PFSK-1 (cell line): ENCODE measurements at regions not wholly inside any gene's neighbourhood (a gene's known extent, or its start where the extent isn't known, plus 50 kb on each side); places are given as distances from the start of the nearest gene placed in this dataset.

Experiments
- FOXP2 ChIP-seq: optimal IDR thresholded peaks from 2 replicates; pipeline ENCODE3; 2011; ENCODE audit warnings: borderline replicate concordance, control low read depth, inconsistent platforms; ENCODE audit not compliant: insufficient read depth; ENCODE audit errors: extremely low read length, extremely low read depth
- POLR2AphosphoS5 ChIP-seq: IDR thresholded peaks from 2 replicates; pipeline ENCODE4 v1.6.1; 2012; ENCODE audit warnings: low read depth, mild to moderate bottlenecking, control low read depth, low read length, moderate library complexity
- SIN3A ChIP-seq: IDR thresholded peaks from 2 replicates; pipeline ENCODE4 v1.6.1; 2012; ENCODE audit warnings: mild to moderate bottlenecking, low read length, moderate library complexity, borderline replicate concordance; ENCODE audit not compliant: insufficient read depth
- TAF1 ChIP-seq: IDR thresholded peaks from 2 replicates; pipeline ENCODE4 v1.6.1; 2012; ENCODE audit warnings: low read length, control low read depth, borderline replicate concordance; ENCODE audit not compliant: insufficient read depth
- TF ChIP-seq, protein P1 (sequence below), 2 experiments: IDR thresholded peaks; 2 replicates each; pipeline versions ENCODE4 v1.6.1 to v1.8.0; 2011 to 2012; ENCODE audit warnings: low read depth in 2 of 2, low read length in 2 of 2, control low read depth in 1 of 2, inconsistent platforms in 1 of 2, mild to moderate bottlenecking in 1 of 2, moderate library complexity in 1 of 2; ENCODE audit not compliant: insufficient read depth in 1 of 2

DNA sequence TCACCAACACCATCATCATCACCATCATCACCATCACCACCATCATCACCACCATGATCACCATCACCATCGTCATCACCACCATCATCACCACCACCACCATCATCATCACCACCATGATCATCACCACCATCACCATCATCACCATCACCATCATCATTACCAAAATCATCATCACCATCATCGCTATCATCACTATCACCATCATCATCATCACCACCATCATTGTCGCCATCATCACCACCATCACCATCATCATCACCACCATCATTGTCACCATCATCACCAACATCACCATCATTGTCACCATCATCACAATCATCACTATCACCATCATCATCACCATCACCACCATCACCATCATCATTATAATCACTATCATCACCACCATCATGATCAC lies 893.5 kb downstream of the TBC1D22A start:
- TF ChIP-seq, protein P1, sequence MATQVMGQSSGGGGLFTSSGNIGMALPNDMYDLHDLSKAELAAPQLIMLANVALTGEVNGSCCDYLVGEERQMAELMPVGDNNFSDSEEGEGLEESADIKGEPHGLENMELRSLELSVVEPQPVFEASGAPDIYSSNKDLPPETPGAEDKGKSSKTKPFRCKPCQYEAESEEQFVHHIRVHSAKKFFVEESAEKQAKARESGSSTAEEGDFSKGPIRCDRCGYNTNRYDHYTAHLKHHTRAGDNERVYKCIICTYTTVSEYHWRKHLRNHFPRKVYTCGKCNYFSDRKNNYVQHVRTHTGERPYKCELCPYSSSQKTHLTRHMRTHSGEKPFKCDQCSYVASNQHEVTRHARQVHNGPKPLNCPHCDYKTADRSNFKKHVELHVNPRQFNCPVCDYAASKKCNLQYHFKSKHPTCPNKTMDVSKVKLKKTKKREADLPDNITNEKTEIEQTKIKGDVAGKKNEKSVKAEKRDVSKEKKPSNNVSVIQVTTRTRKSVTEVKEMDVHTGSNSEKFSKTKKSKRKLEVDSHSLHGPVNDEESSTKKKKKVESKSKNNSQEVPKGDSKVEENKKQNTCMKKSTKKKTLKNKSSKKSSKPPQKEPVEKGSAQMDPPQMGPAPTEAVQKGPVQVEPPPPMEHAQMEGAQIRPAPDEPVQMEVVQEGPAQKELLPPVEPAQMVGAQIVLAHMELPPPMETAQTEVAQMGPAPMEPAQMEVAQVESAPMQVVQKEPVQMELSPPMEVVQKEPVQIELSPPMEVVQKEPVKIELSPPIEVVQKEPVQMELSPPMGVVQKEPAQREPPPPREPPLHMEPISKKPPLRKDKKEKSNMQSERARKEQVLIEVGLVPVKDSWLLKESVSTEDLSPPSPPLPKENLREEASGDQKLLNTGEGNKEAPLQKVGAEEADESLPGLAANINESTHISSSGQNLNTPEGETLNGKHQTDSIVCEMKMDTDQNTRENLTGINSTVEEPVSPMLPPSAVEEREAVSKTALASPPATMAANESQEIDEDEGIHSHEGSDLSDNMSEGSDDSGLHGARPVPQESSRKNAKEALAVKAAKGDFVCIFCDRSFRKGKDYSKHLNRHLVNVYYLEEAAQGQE (IDR thresholded peaks at IDR 0.05; ENCODE audit: insufficient read depth in 1 of 2, low read depth in 2 of 2, low read length in 2 of 2): no peak
- no peak for TF ChIP-seq SIN3A
- no peak for TF ChIP-seq TAF1
- TF ChIP-seq FOXP2: no peak
- no peak for TF ChIP-seq POLR2AphosphoS5

DNA sequence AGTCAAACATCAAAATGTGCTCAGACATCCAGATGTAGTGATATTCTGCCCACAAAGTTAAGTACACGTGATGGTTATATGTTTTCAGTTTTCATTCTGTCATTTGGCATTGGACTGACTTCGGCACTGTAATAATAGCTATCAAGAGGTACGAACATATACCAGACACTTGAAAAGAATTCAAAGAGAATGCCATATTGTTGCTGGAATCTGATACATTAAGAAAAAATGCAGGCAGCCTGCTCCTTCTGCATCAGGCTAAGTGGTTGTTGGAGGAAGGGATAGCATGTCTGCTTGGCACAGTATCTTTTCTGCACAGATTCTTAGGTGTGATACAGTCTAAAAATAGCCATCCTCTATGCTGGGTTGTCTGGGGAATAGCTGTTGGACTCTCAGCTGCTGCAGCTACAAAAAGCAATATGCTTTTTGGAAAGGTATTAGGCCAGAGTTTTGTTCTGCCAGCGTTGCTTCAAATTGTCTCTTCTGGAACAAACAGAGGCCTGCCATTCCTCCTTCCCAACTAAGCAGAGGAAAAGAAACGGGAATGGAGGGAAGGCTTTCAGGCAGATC lies 892.6 kb downstream of the TBC1D22A start:
- TF ChIP-seq SIN3A: no peak
- no peak for TF ChIP-seq FOXP2
- TF ChIP-seq, protein P1 (IDR thresholded peaks at IDR 0.05; ENCODE audit: insufficient read depth in 1 of 2, low read depth in 2 of 2, low read length in 2 of 2): no peak
- no peak for TF ChIP-seq POLR2AphosphoS5
- TF ChIP-seq TAF1: no peak

DNA sequence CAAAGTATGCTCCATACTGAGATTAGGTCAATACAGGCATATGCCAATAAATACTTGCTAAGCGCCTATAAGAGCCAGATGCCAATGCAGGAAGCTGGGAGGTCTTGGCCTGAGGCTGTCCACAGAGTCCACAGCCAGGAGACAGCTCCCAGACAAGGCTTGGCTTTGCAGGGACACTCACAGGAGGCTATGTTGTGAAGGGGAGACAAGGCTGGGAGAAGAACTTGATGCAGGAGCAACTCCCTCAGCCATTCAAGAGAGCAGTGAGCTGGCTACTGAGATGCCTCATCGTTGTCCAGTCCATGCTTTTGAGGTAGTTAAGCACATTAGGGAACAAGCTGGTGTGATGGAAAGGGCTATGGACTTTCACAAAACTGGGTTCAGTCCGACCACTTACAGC lies 891.5 kb downstream of the TBC1D22A start:
- no peak for TF ChIP-seq SIN3A
- TF ChIP-seq FOXP2: no peak
- no peak for TF ChIP-seq POLR2AphosphoS5
- TF ChIP-seq, protein P1 (IDR thresholded peaks at IDR 0.05; ENCODE audit: insufficient read depth in 1 of 2, low read depth in 2 of 2, low read length in 2 of 2): no peak
- no peak for TF ChIP-seq TAF1

DNA sequence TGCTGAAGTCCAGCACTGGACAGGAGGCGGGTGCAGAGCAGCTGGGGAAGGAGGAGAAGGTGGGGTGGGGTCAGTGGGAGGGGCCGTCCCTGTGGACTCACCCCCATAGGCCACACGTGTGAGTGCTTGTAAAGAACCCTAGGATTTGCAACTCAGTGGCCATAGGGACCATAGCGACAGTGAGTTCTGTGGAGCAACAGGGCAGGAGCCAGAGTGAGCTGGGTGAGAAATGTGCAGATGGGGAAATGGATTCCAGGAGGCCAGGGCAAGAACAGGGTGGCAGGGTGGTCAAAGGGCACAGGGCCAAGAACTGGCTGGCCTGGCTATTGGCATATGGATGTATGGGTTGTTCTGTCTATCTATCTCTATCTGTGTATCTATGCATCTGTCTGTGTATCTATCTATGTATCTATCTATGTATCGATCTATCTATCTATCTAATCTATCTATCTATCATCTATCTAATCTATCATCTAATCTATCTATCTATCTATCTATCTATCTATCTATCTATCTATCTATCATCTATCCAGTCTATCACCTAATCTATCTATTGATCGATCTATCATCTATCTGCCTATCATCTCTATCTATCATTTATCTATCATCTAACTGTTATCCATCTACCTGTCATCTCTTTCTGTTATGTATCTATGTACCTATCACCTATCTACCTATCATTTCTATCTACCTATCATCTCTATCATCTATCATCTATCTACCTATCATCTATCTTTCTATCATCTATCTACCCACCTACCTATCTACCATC lies 889.0 kb downstream of the TBC1D22A start:
- TF ChIP-seq SIN3A: no peak
- no peak for TF ChIP-seq FOXP2
- no peak for TF ChIP-seq POLR2AphosphoS5
- no peak for TF ChIP-seq TAF1
- TF ChIP-seq, protein P1 (IDR thresholded peaks at IDR 0.05; ENCODE audit: insufficient read depth in 1 of 2, low read depth in 2 of 2, low read length in 2 of 2): no peak
